GM13977 (cell line): ENCODE measurements at regions not wholly inside any gene's neighbourhood (a gene's known extent, or its start where the extent isn't known, plus 50 kb on each side); places are given as distances from the start of the nearest gene placed in this dataset.

Experiments
- DNase-seq: peaks from one replicate; pipeline ENCODE4 v3.0.0; 2012; ENCODE audit warnings: low spot score
- CTCF ChIP-seq: IDR thresholded peaks from 2 replicates; pipeline ENCODE4 v1.5.1; 2012; ENCODE audit warnings: mild to moderate bottlenecking, control low read depth; ENCODE audit not compliant: insufficient read depth; ENCODE audit errors: extremely low read depth, missing control alignments
- in situ Hi-C: fragments of 300-500 bp; cut with MboI; formaldehyde crosslinking; loops from one replicate; pipeline ENCODE4 v1.12.0; 2022; ENCODE audit warnings: low sequenced_read_pairs, low pct_unique_long_range_greater_than_20kb, mixed read lengths, inconsistent platforms; ENCODE audit not compliant: unreplicated experiment

GRCh38 chr3:30341079-30341478 lies 265.3 kb upstream of the TGFBR2 start:
- in situ Hi-C loops, result no loop called here
- DNase-seq, result no peak
- TF ChIP-seq CTCF, result no peak

- in situ Hi-C loops, result no loop called here
- no peak for DNase-seq
Measured at GRCh38 chr3:30341851-30342250, 264.6 kb upstream of the TGFBR2 start.

DNA sequence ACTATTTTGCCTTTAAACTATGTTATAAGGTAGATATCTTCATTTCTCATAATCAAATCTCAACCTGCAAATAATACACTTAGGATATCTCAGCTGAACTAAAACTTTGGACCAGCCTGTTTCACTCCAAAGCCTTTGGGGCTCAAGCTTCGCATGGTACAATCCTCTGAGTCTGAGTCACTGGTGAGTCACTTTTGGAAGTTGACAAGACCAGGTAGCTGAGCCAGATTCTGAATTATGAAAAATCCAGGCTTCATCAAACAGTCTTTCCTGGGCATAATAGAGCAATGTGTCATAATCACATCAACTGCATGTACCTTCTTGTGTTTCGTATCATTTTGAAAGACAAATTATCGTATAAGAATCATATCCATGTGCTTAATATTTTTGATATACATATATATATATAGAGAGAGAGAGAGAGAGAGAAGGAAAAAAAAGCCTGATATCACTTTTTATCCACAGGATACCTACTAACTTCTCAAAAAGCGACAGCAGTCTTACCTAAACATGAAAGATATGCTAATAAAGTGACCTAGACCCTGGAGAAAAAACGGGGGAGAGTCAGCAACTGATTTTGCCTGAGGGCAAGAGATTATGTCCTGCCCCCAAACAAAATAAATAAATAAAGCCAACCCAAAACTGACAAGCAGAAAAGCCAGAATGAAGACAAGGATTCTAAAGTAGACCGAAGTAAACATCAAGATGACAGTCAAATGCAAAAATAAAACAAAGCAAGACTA lies 263.9 kb upstream of the TGFBR2 start:
- no peak for DNase-seq
- in situ Hi-C loops, result no loop called here
- TF ChIP-seq CTCF, result no peak

More at GRCh38 chr3:30341851-30342250, 264.6 kb upstream of the TGFBR2 start:
- no peak for TF ChIP-seq CTCF

DNA sequence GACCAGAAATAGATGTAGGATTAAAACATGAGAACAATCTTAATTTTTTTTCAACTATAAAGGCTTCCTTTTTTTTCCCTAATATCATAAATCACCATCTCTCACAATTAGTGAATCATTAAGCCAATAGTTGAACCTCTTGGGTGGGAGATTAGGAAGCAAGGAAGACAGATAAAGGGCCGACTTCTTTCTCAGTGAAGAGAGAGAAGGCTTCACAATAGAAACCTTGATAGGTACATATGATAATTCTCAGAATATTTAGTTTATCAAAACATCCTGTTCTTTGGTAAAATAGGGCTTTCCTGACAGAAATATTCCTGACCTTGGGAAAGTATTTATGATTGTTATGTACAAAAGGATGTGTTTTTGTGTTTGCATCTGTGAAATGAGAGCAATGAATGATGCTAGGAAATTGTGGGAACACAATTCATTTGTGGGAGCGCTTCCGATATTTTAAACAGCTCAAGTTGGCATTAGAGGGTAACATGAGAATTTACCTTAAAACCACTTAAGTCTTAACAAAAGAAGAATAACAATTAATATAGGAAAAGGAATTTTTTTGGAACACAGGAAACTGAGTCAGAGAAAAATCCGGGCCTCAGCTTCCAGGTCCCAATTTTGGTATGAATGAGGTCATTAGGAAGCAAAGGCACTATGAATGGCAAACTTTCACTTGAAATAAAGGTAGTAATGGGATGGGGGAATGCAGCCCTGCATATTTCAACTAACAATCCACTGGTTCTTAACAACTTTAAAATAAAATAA lies 263.2 kb upstream of the TGFBR2 start:
- no peak for TF ChIP-seq CTCF
- in situ Hi-C loops, result no loop called here
- no peak for DNase-seq

GRCh38 chr3:30343861-30344260 lies 262.5 kb upstream of the TGFBR2 start:
- no peak for DNase-seq
- in situ Hi-C loops, result no loop called here
- no peak for TF ChIP-seq CTCF

DNA sequence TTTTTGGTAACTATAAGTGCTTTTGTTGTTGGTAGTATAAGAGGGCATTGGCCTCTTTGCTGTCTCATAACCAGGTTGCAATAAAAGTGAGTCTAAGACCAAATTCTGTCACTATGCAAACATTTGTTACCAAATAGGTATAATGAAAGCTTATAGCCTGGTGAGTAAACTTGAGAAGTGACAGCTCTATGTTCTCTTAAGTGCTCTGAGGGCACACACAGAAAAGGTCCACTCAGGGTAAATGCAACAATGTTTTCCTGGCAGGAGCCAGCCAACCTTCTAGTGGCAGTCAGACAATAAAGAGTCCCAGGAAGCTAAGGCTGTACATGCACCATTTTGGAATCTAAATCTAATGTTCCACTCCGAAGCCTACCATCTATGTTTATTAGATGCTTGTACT lies 262.1 kb upstream of the TGFBR2 start:
- in situ Hi-C loops, result no loop called here
- no peak for TF ChIP-seq CTCF
- DNase-seq, result no peak
